ENCODE measurements at regions not wholly inside any gene's neighbourhood (a gene's known extent, or its start where the extent isn't known, plus 50 kb on each side); places are given as distances from the start of the nearest gene placed in this dataset.

DNA sequence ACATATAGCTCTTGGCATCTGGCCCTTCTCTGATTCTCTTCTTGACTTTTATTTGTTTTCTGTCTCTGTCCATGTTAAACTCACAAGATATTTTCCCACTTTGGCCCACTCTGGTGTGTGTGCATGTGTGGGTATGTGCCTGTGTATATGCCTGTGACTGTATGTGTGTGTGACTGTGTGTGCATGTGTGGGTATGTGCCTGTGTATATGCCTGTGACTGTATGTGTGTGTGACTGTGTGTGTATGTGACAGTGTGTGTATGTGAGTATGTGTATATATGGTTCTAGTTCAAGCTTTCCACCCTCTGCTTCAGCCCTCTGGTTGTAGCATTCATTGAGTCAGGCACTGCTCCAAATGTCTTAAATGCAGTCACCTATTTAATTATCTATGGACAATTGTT lies 88.6 kb upstream of the GGTLC1 start:
- H3K4me3 ChIP-seq (ENCODE audit: low read depth, low read length), result no peak overlapping the region
- DNase-seq (ENCODE audit: low read depth), result no peak
- no peak for TF ChIP-seq CTCF (IDR thresholded peaks at IDR 0.05; ENCODE audit: low read depth, low read length, missing control alignments)

GRCh38 chr20:24070679-24071078 lies 82.1 kb upstream of the GGTLC1 start:
- TF ChIP-seq CTCF (IDR thresholded peaks at IDR 0.05; ENCODE audit: low read depth, low read length, missing control alignments), result no peak

GRCh38 chr20:24066076-24066700 lies 77.6 kb upstream of the GGTLC1 start:
- H3K4me3 ChIP-seq (ENCODE audit: low read depth, low read length), result no peak overlapping the region
- DNase-seq (ENCODE audit: low read depth), result no peak
- no peak for TF ChIP-seq CTCF (IDR thresholded peaks at IDR 0.05; ENCODE audit: low read depth, low read length, missing control alignments)

More at GRCh38 chr20:24070679-24071078, 82.1 kb upstream of the GGTLC1 start:
- H3K4me3 ChIP-seq (ENCODE audit: low read depth, low read length), result no peak overlapping the region
- no peak for DNase-seq (ENCODE audit: low read depth)

GRCh38 chr20:24064915-24065314 lies 76.3 kb upstream of the GGTLC1 start:
- no peak overlapping the region for H3K4me3 ChIP-seq (ENCODE audit: low read depth, low read length)
- no peak for DNase-seq (ENCODE audit: low read depth)
- no peak for TF ChIP-seq CTCF (IDR thresholded peaks at IDR 0.05; ENCODE audit: low read depth, low read length, missing control alignments)

- DNase-seq (ENCODE audit: low read depth), result no peak
- no peak for TF ChIP-seq CTCF (IDR thresholded peaks at IDR 0.05; ENCODE audit: low read depth, low read length, missing control alignments)
Measured at GRCh38 chr20:24064092-24064491, 75.5 kb upstream of the GGTLC1 start.

GRCh38 chr20:24063100-24063499 lies 74.5 kb upstream of the GGTLC1 start:
- H3K4me3 ChIP-seq (ENCODE audit: low read depth, low read length), result no peak overlapping the region
- DNase-seq (ENCODE audit: low read depth), result no peak
- TF ChIP-seq CTCF (IDR thresholded peaks at IDR 0.05; ENCODE audit: low read depth, low read length, missing control alignments), result no peak

More at GRCh38 chr20:24064092-24064491, 75.5 kb upstream of the GGTLC1 start:
- H3K4me3 ChIP-seq (ENCODE audit: low read depth, low read length), result no peak overlapping the region

Measured in GM12864 (cell line).